SK-N-SH (cell line): ENCODE measurements at regions not wholly inside any gene's neighbourhood (a gene's known extent, or its start where the extent isn't known, plus 50 kb on each side); places are given as distances from the start of the nearest gene placed in this dataset.

ENCODE experiments used
- JUND ChIP-seq: IDR thresholded peaks from 2 replicates; pipeline ENCODE4 v1.4.0; 2012
- SMC3 ChIP-seq: IDR thresholded peaks from 2 replicates; pipeline ENCODE4 v1.6.1; 2012; ENCODE audit warnings: low read depth, low read length, improper control_type of control experiment
- TF ChIP-seq, protein P1 (sequence below): fragments of 200-600 bp; sonication (generic); IDR thresholded peaks from 2 replicates; pipeline ENCODE4 v1.6.1; 2017; ENCODE audit warnings: antibody characterized with exemption, mild to moderate bottlenecking, moderate library complexity
- TF ChIP-seq, protein P2 (sequence below): IDR thresholded peaks from 2 replicates; pipeline ENCODE4 v1.4.0; 2012; ENCODE audit warnings: low read depth, borderline replicate concordance

DNA sequence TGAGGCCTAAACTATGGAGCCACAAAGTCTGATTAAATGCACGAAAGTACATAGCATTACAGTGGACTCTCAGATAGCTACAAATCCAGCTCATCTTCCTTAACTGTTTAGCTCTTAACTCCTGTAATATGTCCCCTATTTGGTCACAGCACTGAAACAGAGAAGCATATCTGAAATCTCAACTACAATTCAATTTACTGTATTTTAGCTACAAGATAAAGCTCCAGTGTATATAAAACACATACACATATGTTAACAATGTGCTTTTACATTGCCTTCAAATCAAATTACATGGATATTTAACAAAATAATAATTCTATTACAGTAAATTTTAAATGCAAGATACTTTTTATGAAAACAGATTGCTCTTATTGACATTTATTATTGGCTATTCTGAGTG, 849.3 kb upstream of the PRMT6 start:
- TF ChIP-seq, protein P1, sequence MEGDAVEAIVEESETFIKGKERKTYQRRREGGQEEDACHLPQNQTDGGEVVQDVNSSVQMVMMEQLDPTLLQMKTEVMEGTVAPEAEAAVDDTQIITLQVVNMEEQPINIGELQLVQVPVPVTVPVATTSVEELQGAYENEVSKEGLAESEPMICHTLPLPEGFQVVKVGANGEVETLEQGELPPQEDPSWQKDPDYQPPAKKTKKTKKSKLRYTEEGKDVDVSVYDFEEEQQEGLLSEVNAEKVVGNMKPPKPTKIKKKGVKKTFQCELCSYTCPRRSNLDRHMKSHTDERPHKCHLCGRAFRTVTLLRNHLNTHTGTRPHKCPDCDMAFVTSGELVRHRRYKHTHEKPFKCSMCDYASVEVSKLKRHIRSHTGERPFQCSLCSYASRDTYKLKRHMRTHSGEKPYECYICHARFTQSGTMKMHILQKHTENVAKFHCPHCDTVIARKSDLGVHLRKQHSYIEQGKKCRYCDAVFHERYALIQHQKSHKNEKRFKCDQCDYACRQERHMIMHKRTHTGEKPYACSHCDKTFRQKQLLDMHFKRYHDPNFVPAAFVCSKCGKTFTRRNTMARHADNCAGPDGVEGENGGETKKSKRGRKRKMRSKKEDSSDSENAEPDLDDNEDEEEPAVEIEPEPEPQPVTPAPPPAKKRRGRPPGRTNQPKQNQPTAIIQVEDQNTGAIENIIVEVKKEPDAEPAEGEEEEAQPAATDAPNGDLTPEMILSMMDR: no peak
- TF ChIP-seq, protein P2, sequence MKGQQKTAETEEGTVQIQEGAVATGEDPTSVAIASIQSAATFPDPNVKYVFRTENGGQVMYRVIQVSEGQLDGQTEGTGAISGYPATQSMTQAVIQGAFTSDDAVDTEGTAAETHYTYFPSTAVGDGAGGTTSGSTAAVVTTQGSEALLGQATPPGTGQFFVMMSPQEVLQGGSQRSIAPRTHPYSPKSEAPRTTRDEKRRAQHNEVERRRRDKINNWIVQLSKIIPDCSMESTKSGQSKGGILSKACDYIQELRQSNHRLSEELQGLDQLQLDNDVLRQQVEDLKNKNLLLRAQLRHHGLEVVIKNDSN: no peak
- TF ChIP-seq JUND (no peak), SMC3 (no peak)
